HG03139 (cell line): ENCODE measurements at regions not wholly inside any gene's neighbourhood (a gene's known extent, or its start where the extent isn't known, plus 50 kb on each side); places are given as distances from the start of the nearest gene placed in this dataset.

Experiments used
- ATAC-seq: cut with Tn5 transposase; IDR thresholded peaks from one replicate; pipeline ENCODE4 v1.9.1; 2021; ENCODE audit not compliant: unreplicated experiment

DNA sequence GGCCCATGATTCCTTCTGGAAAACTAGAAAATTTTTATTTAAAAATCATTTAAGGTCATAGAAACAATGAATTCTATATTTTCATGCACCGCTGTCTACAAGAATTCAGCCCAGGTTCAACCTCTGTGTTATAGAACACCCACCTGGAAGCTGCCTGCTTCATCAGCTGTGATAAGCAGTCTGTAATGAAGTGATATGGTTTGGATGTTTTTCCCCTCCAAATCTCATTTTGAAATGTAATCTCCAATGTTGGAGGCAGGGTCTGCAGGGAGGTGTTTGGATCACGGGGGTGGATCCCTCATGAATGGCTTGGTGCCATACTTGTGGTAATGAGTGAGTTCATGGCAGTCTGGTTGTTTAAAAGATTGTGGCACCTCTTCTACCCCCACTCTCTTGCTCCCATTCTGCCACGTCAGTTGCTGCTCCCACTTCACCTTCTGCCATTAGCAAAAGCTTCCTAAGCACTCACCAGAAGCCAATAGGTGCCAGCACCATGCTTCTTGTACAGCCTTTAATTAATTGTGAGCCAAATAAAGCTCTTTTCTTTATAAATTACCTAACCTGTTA is 55.6 kb downstream of the MRPL32 start:
- ATAC-seq = no peak

DNA sequence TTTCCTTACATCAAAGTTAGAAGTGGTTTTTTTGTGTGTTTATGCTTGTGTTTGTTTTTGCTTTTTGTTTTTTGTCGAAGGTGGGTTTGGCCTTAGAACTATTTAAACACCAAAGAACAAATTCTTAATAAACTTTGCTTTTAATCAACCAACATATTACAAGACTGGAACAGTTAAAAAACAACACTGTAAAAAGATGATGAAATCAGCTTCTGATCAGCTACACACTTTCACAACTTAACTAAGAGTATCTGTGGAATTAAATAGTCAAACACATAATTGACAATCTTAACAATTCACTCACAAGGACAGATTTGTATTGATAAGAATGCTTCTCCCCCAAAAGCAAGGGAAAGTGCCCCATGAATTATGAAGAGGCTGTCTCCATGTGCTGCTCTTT is 58.8 kb downstream of the MRPL32 start:
- no peak for ATAC-seq

DNA sequence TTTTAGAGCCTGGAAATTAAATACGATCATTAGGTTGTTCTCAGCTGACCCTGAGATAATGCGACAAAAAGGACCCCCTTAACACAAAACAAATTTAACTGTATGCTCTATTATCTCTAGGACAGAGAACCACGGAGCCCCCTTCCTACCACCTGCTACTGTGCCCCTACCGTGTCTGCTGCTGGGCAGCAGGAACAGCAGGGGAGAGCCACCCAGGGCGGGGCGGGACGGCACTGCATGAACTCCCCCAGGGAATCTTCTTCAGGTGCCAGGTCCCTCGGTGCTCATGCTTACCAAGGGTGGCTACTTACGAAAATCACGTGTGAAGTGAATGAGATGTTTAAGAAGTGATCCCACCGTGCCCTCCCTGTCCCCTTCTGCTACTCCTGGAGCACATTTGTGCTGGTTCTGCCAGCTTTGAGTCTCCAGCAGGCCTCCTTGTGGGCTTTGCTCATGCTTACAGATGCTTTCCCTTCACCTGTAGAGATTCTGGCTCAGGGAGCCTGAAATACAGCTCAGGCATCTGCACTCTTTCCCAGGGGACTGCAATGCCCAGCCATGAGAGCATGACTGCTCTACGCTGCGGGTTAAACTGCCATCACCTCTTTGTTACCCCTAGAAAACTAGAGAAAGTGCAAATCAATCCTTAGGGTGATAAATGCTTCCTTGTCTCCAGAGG is 59.9 kb downstream of the MRPL32 start:
- no peak for ATAC-seq

DNA sequence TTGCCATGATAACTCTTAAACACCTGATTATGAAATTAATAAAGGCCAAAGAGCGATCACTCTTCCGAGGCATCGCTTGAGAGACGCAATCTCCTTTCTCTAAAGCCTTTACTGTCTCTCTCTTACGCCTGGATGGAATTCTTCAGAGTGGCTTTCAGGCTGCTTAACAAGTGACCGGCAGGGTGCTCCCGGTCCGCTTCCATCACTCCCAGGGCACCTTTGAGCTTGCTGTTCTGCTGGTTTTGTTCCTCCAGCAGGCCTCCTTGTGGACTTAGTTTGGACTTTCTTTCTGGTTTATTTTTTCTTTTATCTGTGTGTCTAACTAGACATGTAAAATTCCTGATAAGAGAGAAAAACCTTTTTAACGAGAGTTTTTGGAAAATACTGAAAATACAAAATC is 60.9 kb downstream of the MRPL32 start:
- ATAC-seq = no peak

DNA sequence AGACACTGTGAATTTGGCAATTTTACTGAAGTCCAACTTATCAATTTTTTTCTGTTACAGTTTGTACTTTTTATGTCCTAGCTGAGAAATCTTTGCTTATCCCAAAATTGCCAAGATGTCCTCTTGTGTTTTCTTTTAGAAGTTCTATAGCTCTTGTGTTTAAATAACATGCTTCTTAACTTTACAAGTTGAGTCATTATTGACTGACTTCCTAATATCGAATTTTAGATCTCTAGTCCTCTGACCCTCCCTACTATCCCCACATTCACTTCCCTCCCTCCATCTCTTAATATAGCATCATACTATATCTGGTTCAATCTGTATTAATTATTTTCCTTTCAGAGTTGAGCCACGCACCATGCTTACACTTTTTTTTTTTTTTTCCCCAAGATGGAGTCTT is 61.9 kb downstream of the MRPL32 start:
- no peak for ATAC-seq

DNA sequence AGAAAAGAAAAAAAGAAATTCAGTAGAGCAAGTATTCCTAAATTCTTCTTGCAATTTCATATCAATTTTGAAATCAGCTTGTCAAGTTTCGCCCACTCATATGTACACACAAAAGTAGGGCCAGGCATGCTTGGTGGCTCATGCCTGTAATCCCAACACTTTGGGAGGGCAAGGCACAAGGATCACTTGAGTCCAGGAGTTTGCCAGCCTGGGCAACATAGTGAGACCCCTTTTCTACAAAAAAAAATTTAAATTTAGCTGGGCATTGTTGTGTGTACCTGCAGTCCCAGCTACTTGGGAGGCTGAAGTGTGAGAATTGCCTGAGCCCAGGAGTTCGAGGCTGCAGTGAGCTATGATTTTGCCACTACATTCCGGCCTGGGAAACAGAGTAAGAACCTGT is 65.4 kb downstream of the MRPL32 start:
- ATAC-seq = no peak

DNA sequence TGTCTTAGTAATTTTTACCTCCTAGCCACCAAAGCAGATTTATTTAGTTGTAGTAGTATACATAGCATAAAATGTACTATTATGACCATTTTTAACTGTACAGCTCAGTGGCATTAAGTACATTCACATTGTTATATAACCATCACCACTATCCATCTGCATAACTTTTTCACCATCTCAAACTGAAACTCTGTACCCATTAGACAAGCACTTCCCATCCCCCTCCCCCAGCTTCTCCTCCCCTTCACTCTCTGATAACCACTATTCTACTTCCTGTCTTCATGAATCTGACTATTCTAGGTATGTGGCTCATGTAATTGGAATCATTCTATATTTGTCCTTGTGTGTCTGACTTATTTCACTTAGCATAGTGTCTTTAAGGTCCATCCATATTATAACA is 71.9 kb downstream of the MRPL32 start:
- no peak for ATAC-seq

DNA sequence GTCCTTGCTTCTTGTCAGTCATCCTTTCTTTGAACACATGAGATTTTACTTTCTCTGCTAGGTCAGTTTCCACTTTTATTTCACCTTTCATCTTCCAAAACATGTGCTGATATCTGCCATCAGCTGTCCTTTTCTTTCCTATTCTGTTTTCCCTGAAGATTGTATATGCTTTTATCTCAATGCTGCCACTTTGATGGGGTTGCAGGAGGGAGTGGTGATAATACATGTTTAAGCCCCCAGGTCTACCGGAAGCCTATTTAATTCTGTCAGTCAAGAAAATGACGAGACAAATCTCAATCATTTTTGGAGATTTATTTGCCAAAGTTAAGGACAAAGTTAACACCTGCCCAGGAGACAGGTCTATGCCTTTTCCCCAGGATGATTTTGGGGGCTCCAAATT is 73.8 kb downstream of the MRPL32 start:
- no peak for ATAC-seq

DNA sequence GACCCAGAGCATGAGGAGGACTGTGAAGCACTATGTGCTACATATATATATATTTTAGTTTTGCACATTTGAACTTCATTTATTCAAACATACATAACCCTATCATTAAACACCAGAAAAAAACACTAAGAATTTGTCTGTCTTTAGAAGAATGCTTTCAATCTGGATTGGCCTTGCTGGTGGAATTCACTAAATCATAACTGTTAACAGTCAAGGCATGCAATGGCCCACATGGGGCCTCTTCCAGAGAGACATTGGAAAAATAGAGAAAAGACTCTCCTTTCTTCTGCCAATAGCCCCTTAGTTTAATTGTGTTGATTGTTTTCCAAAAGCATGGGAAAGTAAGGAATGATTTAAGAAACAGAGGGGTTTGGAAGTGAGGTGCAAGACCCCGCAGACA is 77.9 kb downstream of the MRPL32 start:
- no peak for ATAC-seq

DNA sequence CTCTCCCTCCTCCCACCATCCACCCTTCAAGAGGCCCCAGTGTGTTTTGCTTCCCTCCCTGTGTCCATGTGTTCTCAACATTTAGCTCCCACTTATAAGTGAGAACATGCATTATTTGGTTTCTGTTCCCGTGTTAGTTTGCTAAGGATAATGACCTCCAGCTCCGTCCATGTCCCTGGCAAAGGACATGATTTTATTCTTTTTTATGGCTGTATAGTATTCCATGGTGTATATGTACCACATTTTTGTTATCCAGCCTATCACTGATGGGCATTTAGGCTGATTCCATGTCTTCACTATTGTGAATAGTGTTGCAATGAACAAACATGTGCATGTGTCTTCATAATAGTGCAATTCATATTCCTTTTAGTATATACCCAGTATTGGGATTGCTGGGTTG is 79.7 kb downstream of the MRPL32 start:
- no peak for ATAC-seq

DNA sequence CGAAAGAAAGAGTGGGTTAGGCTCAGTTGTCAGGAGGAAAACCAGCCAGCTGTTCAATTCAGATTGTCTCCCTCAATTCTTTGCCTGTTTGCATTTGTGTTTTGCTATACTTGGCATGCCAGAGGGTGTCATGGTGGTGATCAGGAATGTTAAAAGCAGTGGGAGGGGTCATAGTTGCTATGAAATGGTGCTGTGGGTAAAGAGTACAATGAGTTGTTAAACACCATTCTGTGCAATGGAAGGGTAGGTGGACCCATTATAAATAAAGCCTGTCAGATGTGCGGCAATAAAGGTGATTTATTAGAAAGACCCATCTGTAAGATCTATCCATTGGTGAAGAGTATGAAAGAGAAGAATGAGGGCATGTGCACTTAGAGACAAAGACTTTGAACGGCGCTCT is 82.2 kb downstream of the MRPL32 start:
- ATAC-seq = no peak

DNA sequence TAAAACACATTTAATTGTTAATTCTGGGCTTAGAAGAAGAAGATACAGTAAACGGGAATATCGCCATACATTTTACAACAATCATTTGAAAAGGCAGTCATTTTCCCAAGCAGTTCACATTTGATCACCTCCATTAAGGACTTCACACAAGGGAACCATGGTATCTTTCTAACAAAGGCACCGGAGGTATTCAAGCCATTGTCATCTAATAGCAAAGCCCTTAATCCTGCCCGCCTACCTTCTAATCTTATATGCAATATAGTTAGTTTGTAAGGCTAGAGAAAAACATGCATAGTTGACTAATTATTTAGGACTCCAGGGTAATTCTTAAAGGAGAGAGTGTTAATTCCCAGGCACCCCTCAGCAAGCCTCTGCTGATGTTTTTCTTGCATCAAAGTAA is 83.1 kb downstream of the MRPL32 start:
- ATAC-seq = no peak

DNA sequence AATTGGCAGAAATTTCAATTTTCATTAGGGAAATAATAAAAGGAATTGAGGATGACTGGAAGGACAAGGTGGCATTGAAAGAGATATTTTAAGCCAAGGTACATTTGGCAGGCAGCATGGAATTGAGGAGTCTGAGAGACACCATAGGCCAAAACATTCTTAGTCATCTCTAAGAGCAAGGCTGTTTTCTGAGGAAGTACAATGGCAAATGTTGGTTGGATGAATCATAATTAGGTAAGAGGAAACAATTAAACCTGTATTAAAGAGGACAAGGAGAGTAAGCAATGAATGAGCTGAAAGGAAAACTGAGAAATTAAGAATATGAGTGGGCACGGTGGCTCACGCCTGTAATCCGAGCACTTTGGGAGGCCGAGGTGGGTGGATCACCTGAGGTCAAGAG is 86.3 kb downstream of the MRPL32 start:
- ATAC-seq = no peak

DNA sequence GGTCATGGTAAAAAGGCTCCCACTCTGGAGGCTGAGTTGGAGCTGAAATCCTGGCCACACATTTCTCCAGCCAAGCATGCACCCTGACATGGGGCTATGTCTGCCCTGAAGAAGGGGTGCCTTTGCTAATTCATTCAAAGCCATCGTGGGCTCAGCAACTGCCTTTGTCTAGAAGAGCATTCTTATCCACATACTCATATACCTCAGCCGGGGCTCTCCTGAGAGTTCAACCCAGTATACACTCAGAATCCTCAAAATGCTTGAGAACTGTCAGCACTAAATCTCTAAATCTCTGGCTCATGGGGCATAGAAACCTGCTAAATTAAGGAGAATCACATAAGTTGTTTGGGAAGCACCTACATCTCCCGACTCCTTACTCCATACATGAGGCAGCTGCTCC is 89.3 kb downstream of the MRPL32 start:
- no peak for ATAC-seq

DNA sequence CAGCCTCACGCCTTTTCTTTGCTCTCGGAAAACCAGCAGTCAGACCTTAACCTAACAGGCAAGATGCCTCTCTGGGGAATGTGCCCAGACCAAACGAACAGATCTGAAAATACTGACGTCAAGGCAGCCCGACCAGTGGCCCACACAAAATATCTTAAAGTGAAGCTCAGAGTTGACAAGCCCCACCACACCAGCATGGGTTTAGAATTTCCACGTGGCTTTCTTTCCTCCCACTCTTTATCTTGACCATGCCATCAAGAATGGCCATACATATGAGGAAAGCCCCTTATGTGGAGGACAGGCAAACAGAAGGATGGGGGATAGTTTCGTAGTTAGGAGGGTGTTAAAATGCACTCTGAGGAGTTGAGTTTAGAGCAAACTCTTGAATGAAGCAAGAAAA is 89.8 kb downstream of the MRPL32 start:
- ATAC-seq = no peak

DNA sequence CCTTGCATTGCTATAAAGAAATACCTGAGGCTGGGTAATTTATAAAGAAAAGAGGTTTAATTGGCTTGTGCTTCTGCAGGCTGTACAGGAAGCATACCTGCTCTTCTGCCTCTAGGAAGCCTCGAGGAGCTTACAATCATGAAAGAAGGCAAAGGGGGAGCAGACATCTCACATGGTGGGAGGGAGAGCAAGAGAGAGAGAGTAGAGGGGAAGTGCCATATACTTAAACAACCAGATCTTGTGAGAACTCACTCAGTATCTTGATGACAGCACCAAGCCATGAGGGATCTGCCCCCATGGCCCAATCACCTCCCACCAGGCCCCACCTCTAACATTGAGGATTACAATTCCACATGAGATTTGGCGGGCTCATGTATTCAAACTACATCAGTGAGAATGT is 79.1 kb upstream of the HECW1 start:
- ATAC-seq = no peak

DNA sequence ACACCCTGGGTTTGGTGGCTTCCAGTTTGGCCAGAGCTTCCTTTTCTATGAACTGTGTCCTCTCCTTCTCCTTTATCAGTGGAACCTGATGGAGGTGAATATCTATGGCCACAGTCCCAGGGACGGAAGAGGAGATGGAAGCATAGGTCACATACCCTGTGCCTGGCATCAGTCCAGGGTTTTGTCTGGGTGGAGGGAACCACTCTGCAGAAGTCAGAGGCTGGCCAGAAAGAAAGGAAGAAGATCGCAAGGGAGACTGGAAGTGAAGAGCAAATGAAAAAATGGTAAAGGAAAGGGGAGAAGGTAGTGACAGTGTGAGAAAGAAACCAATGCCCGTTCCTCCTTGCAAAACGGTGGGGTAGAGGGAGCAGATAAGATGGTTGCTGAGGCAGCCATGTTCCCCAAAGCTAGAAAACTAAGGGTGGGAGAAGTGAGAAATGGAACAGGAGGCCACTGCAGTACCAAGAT is 77.9 kb upstream of the HECW1 start:
- no peak for ATAC-seq

DNA sequence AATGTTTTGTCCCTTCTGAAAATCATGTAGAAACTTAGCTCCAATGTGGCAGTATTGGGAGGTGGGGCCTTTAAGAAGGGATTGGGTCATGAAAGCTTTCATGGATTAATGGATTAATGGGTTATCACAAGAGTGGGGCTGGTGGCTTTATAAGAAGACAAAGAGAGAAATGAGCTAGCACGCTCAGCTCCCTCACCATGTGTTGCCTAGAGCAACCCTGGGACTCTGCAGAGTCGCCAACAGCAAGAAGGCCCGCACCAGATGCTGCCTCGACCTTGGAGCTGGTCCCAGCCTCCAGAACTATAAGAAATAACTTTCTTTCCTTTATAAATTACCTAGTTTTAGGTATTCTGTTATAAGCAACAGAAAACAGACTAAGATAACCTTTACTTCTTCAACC is 74.9 kb upstream of the HECW1 start:
- ATAC-seq = no peak

DNA sequence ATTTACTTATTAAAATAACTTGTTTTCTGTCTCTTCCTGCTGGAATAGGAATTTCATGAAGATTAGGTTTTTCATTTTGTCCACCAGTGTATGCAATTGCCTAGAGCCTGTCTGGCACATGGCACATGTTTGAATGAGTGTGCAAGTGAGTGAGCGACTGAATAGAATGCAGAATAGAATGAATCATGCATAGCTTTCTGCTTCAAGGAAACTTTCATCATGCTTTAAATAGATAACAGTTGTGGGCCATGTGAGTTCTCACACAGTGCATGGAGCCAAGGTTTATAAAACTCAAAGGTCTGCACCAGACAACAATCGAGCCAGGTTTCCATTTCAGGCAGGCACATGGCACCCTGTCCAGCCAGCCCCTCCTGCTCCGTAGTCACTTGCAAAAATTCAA is 74.2 kb upstream of the HECW1 start:
- no peak for ATAC-seq

DNA sequence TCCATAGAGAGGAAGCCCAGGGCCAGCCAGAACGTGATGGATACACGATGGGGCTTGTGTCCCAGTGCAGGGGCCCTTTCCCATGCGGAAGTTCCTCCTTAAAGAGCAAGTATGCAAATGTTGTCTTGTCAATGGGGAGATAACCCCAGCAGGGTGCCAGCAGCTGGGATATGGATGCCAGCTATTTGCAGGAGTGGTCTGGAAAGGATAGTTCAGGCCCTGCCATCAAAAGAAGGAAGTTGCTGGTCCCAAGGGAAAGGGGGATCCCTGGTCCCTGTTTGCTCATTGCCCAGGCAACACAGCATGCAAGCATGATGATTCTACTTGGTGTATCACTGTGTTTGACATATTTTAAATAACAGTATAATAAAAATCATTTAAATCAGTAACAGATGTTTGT is 73.1 kb upstream of the HECW1 start:
- no peak for ATAC-seq

DNA sequence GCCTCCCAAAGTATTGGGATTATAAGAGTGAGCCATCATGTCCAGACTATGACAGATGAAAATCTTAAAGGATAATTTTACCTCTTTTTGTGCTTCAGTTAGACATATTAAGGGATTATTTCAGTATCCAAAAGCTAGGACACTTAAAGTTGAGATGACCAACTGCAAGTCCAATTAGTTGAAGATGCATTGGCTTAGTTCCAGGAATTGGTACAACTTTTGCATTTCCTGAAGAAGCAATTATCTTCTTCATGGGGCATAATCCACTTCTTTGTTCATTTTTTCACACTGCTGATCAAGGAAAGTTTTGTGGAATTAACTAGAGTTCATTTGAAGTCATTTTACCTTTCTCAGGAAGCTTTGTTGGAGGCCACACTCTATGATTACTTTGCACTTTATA is 72.0 kb upstream of the HECW1 start:
- no peak for ATAC-seq

DNA sequence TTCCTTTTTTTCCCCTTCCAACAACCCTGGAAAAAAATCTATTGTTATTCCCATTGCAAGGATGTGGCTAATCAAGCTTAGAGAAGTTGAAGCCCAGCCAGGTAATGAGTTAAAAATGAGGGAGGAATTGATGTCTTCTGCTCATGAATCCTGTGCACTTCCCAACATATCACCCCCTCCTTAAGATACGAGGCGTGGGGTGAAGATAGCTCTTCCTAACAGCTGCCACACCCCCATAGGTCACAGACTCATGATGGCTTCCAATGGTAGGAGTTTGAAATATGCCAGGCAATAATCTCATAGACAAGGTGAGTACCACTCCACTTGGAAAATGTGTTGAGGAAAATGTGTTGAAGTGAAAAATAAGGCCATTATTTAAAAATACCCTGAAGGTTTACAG is 71.3 kb upstream of the HECW1 start:
- no peak for ATAC-seq

DNA sequence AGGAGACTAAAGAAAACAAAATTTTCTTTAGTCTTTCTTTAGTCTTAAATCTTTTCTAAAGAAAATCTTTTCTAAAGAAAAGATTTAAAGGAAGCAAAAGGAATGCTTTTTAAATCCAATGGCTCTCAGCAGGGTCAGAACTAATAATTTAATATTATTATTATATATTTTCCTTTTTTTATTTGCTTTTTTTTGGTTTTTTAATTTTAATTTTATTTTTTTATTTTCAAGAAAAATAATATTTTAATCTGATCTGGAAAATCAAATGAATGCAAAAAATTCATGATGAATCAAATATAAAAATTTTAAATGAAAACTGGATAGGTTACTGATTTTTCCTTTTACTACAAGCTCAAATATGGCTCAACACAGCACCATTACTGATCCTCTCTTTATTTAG is 70.7 kb upstream of the HECW1 start:
- no peak for ATAC-seq
